K562 (cell line): ENCODE measurements at regions not wholly inside any gene's neighbourhood (a gene's known extent, or its start where the extent isn't known, plus 50 kb on each side); places are given as distances from the start of the nearest gene placed in this dataset.

Source experiments
- ARNT ChIP-seq, 2 experiments: fragments of 450-650 bp; IDR thresholded peaks; 2 replicates each; pipeline ENCODE4 v1.6.1; 2016; ENCODE audit warnings: mild to moderate bottlenecking in 1 of 2
- CSDE1 ChIP-seq, 2 experiments: fragments of 450-650 bp; IDR thresholded peaks; 2 replicates each; pipeline ENCODE4 v1.6.1; 2016; ENCODE audit warnings: mild to moderate bottlenecking in 1 of 2
- FOSL1 ChIP-seq: fragments of 200-800 bp; sonication (Bioruptor generic); conservative IDR thresholded peaks from 2 replicates; pipeline ENCODE4 v1.6.1; 2016; ENCODE audit warnings: missing genetic modification characterization, missing compliant biosample characterization
- FOXK2 ChIP-seq, 2 experiments: fragments of 450-650 bp; IDR thresholded peaks in 1 of 2; conservative IDR thresholded peaks in 1 of 2; 2 replicates each; pipeline ENCODE4 v1.6.1; 2016; ENCODE audit warnings: low read depth in 2 of 2, mild to moderate bottlenecking in 1 of 2
- NBN ChIP-seq: fragments of 450-650 bp; IDR thresholded peaks from 2 replicates; pipeline ENCODE4 v1.6.1; 2016; ENCODE audit warnings: low read depth, mild to moderate bottlenecking
- TRIM28 ChIP-seq: fragments of 450-650 bp; IDR thresholded peaks from 2 replicates; pipeline ENCODE4 v1.6.1; 2017
- ZNF140 ChIP-seq: fragments of 250-450 bp; sonication (Bioruptor Pico); IDR thresholded peaks from 2 replicates; pipeline ENCODE4 v1.8.0; 2021; ENCODE audit warnings: moderate library complexity, mild to moderate bottlenecking, inconsistent platforms
- ZNF766 ChIP-seq: fragments of 200-800 bp; sonication (Bioruptor generic); conservative IDR thresholded peaks from 2 replicates; pipeline ENCODE4 v1.6.1; 2016; ENCODE audit warnings: missing genetic modification characterization, missing compliant biosample characterization
- TF ChIP-seq, protein P1 (sequence below): fragments of 250-450 bp; sonication (Bioruptor Pico); IDR thresholded peaks from 2 replicates; pipeline ENCODE4 v1.5.0; 2021; ENCODE audit warnings: mild to moderate bottlenecking, borderline replicate concordance
- TF ChIP-seq, protein P2 (sequence below), 2 experiments: IDR thresholded peaks; 2 replicates each; pipeline ENCODE4 v1.6.1; 2012; ENCODE audit warnings: improper control_type of control experiment in 2 of 2, low read depth in 2 of 2, low read length in 2 of 2, borderline replicate concordance in 1 of 2
- TF ChIP-seq, protein P3 (sequence below): fragments of 250-450 bp; sonication (Bioruptor Pico); IDR thresholded peaks from 2 replicates; pipeline ENCODE4 v1.5.0; 2021; ENCODE audit warnings: mild to moderate bottlenecking, moderate library complexity
- TF ChIP-seq, protein P4 (sequence below): sonication (generic); formaldehyde crosslinking; IDR thresholded peaks from 2 replicates; pipeline ENCODE4 v1.8.1; 2023; ENCODE audit warnings: mild to moderate bottlenecking, missing genetic modification reagents, moderate library complexity
- TF ChIP-seq, protein P5 (sequence below), 2 experiments: fragments of 250-450 bp in 1 of 2; fragments of 450-650 bp in 1 of 2; sonication (Bioruptor Pico) in 1 of 2; IDR thresholded peaks; 2 replicates each; pipeline versions ENCODE4 v1.6.1 to v1.8.0; 2016 to 2021; ENCODE audit warnings: mild to moderate bottlenecking in 2 of 2, moderate library complexity in 2 of 2, missing compliant biosample characterization in 1 of 2, missing genetic modification characterization in 1 of 2

DNA sequence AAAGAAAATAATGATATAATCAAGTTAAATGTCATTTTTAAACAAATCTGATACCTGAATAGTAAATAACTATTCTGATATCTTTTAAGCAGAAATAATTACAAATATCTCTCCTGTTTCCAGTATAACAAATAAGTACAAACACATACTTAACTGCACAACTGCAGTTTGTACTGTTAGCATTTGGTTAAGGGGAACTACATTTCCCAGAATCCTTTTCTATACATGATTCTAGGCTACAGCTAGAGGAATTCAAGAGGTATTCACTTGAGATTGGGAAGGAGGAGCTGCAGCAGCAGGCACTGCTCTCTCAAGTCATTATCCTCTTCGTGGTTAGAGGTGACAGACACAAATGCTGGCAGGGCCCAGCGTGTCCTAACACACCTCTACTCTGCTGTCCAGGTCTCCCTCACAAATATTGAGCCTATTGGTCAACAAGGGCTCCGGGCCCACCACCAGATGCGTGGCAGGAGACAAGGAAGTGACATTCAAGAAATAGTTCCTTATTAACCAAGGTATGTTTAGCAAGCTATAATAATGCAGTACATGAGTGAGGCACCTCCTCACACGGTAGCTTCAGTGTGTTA is 255.1 kb upstream of the MKLN1 start (continued):
- TF ChIP-seq, protein P1, sequence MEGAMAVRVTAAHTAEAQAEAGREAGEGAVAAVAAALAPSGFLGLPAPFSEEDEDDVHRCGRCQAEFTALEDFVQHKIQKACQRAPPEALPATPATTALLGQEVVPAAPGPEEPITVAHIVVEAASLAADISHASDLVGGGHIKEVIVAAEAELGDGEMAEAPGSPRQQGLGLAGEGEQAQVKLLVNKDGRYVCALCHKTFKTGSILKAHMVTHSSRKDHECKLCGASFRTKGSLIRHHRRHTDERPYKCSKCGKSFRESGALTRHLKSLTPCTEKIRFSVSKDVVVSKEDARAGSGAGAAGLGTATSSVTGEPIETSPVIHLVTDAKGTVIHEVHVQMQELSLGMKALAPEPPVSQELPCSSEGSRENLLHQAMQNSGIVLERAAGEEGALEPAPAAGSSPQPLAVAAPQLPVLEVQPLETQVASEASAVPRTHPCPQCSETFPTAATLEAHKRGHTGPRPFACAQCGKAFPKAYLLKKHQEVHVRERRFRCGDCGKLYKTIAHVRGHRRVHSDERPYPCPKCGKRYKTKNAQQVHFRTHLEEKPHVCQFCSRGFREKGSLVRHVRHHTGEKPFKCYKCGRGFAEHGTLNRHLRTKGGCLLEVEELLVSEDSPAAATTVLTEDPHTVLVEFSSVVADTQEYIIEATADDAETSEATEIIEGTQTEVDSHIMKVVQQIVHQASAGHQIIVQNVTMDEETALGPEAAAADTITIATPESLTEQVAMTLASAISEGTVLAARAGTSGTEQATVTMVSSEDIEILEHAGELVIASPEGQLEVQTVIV (CRISPR knock-in tag) = no peak
- TF ChIP-seq FOSL1 (tag) (0 out of 2 replicates have a peak, but pooled peaks have one; percentile 11), ZNF766 (CRISPR knock-in tag) (no peak), CSDE1 (IDR thresholded peaks at IDR 0.05) (no peak), ARNT (IDR thresholded peaks at IDR 0.05) (peak in 1 of 2 experiments; percentile 84; a peak in 1 of 4 replicates), TRIM28 (peak; percentile 79; the same call in 1 of the 2 replicates), FOXK2 (conservative IDR thresholded peaks at IDR 0.05 in 1 of 2, IDR thresholded peaks at IDR 0.05 in 1 of 2; ENCODE audit: low read depth in 2 of 2) (no peak), ZNF140 (CRISPR knock-in tag) (no peak), NBN (no peak)
- TF ChIP-seq, protein P2, sequence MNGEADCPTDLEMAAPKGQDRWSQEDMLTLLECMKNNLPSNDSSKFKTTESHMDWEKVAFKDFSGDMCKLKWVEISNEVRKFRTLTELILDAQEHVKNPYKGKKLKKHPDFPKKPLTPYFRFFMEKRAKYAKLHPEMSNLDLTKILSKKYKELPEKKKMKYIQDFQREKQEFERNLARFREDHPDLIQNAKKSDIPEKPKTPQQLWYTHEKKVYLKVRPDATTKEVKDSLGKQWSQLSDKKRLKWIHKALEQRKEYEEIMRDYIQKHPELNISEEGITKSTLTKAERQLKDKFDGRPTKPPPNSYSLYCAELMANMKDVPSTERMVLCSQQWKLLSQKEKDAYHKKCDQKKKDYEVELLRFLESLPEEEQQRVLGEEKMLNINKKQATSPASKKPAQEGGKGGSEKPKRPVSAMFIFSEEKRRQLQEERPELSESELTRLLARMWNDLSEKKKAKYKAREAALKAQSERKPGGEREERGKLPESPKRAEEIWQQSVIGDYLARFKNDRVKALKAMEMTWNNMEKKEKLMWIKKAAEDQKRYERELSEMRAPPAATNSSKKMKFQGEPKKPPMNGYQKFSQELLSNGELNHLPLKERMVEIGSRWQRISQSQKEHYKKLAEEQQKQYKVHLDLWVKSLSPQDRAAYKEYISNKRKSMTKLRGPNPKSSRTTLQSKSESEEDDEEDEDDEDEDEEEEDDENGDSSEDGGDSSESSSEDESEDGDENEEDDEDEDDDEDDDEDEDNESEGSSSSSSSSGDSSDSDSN (IDR thresholded peaks at IDR 0.05; ENCODE audit: borderline replicate concordance in 1 of 2, low read depth in 2 of 2, low read length in 2 of 2) = 0 out of 4 replicates have a peak, but pooled peaks of 1 of the 2 experiments have one; percentile 18
- TF ChIP-seq, protein P3, sequence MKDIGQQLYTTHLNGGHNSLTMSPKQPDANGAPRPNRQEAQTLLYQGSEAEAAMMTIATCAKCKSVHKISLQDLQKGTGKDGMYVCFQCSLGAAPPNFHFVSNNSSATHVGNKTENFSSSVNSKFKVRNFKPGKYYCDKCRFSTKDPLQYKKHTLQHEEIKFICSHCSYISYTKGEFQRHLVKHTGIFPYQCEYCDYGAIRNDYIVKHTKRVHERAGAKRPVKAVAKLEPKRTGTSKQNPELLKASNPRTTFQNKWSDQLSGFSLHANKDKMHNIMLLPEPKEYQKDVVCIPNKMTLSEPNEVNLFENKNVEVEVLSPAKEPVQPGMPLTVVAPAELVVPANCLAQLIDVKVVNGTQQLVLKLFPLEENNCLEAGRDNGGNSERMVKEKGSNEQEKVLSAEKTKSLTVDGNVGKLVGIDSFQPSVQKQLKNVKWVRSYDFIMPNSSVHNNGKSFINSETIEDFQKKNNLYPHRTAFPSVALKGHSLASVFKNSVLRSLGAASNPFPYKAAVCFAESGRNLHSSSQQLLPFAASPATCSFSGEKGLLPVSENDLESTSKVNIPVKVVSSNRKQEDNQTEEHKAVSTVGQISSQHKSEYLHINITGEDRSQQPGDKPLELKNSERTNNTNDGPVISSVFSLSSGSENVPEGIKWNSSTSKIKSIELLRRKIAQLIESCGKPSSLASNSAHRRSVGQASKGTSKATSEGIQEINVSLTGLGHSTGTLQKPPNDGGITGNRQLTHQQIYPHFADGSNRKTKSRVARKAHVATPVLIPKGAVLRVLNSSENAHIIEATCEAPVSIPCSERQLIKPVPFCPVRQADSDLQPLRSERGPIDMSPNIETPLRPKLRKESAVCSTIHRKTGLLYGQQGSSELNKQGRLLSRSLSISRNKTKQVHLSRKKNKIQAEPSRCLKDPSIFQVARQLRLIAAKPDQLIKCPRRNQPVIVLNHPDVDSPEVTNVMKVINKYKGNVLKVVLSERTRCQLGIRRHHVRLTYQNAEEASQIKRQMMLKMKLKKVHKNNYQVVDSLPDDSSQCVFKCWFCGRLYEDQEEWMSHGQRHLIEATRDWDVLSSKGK (CRISPR knock-in tag) = no peak
- TF ChIP-seq, protein P4, sequence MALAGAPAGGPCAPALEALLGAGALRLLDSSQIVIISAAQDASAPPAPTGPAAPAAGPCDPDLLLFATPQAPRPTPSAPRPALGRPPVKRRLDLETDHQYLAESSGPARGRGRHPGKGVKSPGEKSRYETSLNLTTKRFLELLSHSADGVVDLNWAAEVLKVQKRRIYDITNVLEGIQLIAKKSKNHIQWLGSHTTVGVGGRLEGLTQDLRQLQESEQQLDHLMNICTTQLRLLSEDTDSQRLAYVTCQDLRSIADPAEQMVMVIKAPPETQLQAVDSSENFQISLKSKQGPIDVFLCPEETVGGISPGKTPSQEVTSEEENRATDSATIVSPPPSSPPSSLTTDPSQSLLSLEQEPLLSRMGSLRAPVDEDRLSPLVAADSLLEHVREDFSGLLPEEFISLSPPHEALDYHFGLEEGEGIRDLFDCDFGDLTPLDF (CRISPR knock-in tag) = no peak
- TF ChIP-seq, protein P5, sequence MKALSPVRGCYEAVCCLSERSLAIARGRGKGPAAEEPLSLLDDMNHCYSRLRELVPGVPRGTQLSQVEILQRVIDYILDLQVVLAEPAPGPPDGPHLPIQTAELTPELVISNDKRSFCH (CRISPR knock-in tag; IDR thresholded peaks at IDR 0.05) = no peak
- TF ChIP-seq, protein P5 (tag; IDR thresholded peaks at IDR 0.05) = no peak
